ENCODE measurements at regions not wholly inside any gene's neighbourhood (a gene's known extent, or its start where the extent isn't known, plus 50 kb on each side); places are given as distances from the start of the nearest gene placed in this dataset.

- TF ChIP-seq CEBPB (IDR thresholded peaks at IDR 0.05) (no peak), ZBTB7A (IDR thresholded peaks at IDR 0.05; ENCODE audit: low read depth) (no peak), TAF1 (IDR thresholded peaks at IDR 0.05; ENCODE audit: low read depth) (no peak), MAX (IDR thresholded peaks at IDR 0.05) (no peak), EGR1 (IDR thresholded peaks at IDR 0.05) (no peak), NFIC (IDR thresholded peaks at IDR 0.05) (no peak), RAD21 (IDR thresholded peaks at IDR 0.05; ENCODE audit: low read depth) (no peak), CREB1 (IDR thresholded peaks at IDR 0.05; ENCODE audit: low read depth) (no peak)
Observed at GRCh38 chr10:36263871-36264270, 621.8 kb upstream of the FZD8 start.
